HG03460 (cell line): ENCODE measurements at regions not wholly inside any gene's neighbourhood (a gene's known extent, or its start where the extent isn't known, plus 50 kb on each side); places are given as distances from the start of the nearest gene placed in this dataset.

Experiments
- ATAC-seq: cut with Tn5 transposase; IDR thresholded peaks from one replicate; pipeline ENCODE4 v1.9.1; 2021; ENCODE audit not compliant: unreplicated experiment

GRCh38 chr4:147401221-147401620, 79.7 kb upstream of the EDNRA start:
- no peak for ATAC-seq

- ATAC-seq, result no peak
Observed at GRCh38 chr4:147407261-147408045, 73.4 kb upstream of the EDNRA start.

- ATAC-seq, result no peak
Observed at GRCh38 chr4:147408189-147408588, 72.7 kb upstream of the EDNRA start.

- no peak for ATAC-seq
Observed at GRCh38 chr4:147409350-147409749, 71.5 kb upstream of the EDNRA start.

- no peak for ATAC-seq
Observed at GRCh38 chr4:147418226-147418625, 62.7 kb upstream of the EDNRA start.

GRCh38 chr4:147421456-147421855, 59.4 kb upstream of the EDNRA start:
- no peak for ATAC-seq

- no peak for ATAC-seq
Observed at GRCh38 chr4:147423229-147423628, 57.7 kb upstream of the EDNRA start.

- no peak for ATAC-seq
Observed at GRCh38 chr4:147425019-147425418, 55.9 kb upstream of the EDNRA start.

GRCh38 chr4:147428583-147428982, 52.3 kb upstream of the EDNRA start:
- ATAC-seq, result no peak

- ATAC-seq, result no peak
Observed at GRCh38 chr4:147430111-147430510, 50.8 kb upstream of the EDNRA start.
